GM20000 (cell line): ENCODE measurements at regions not wholly inside any gene's neighbourhood (a gene's known extent, or its start where the extent isn't known, plus 50 kb on each side); places are given as distances from the start of the nearest gene placed in this dataset.

Source experiments
- DNase-seq: peaks from one replicate; pipeline ENCODE4 v3.0.0; 2012; ENCODE audit warnings: low spot score
- TF ChIP-seq, protein P1 (sequence below): IDR thresholded peaks from 2 replicates; pipeline ENCODE4 v1.5.1; 2012; ENCODE audit warnings: mild to moderate bottlenecking, control low read depth; ENCODE audit errors: extremely low read depth, missing control alignments

DNA sequence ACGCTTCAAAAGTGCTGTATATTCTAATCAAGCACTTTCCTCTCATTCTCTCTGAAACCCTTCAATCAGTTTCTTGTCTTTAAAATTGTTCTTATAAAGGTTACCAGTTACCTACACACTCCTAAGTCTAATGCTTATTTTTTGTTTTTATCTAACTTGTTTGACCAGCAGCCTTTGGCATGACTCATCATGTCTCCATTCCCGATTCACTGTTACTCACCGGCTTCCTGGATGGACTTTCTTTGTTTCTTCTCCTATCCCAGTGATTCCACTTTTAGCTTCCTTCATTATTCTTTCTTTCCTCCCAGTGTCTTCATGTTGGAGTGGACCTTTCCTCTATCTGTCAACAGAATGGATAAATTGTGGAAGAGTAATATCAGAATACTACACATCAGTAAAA, 368.6 kb upstream of the CCDC196 start:
- DNase-seq, result no peak
- TF ChIP-seq, protein P1, sequence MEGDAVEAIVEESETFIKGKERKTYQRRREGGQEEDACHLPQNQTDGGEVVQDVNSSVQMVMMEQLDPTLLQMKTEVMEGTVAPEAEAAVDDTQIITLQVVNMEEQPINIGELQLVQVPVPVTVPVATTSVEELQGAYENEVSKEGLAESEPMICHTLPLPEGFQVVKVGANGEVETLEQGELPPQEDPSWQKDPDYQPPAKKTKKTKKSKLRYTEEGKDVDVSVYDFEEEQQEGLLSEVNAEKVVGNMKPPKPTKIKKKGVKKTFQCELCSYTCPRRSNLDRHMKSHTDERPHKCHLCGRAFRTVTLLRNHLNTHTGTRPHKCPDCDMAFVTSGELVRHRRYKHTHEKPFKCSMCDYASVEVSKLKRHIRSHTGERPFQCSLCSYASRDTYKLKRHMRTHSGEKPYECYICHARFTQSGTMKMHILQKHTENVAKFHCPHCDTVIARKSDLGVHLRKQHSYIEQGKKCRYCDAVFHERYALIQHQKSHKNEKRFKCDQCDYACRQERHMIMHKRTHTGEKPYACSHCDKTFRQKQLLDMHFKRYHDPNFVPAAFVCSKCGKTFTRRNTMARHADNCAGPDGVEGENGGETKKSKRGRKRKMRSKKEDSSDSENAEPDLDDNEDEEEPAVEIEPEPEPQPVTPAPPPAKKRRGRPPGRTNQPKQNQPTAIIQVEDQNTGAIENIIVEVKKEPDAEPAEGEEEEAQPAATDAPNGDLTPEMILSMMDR, result no peak

DNA sequence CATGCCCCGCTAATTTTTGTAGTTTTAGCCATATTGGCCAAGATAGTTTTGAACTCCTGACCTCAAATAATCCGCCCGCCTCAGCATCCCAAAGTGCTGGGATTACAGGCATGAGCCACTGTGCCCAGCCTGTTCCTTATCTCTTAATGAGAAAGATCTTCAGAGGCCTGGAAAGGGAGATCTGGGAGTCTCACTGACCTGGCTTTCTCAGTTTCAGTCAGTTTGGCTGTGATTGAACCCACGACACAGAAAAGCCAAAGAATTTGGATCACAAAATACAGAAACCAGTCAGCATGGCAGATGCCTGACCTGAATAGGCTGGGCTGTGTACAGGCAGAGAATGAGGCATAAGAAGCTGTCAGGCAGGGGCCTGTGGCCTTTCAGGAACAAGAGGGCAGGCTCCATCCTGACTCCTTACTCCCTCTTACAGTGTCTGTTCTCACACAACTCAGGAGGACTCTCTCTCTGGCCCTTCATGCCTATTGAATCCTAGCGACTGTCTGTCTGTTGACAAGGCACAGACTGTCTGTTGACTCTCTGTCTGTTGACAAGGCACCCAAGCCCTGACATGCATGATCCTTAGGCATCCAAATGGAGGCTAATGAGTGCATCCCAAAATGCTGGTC, 366.5 kb upstream of the CCDC196 start:
- no peak for DNase-seq
- TF ChIP-seq, protein P1, result no peak

DNA sequence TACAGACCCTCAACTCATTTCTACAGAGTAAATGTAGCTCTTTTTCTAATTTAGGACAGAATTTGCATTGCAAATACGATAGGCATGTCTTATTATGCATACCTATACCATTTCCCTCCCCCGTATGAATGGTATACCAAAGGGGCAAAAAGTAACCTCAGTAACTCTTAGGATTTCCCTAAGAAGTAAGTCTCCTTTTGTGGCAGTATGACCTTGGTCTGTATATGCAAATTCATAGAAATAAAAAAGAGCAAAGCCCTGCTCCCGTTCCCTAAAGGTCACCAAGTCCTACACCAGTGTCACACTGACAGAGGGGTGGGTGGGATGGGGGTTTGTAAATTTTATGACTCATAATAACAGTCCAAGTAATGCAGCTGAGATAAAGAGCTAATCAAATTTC, 365.8 kb upstream of the CCDC196 start:
- no peak for DNase-seq

DNA sequence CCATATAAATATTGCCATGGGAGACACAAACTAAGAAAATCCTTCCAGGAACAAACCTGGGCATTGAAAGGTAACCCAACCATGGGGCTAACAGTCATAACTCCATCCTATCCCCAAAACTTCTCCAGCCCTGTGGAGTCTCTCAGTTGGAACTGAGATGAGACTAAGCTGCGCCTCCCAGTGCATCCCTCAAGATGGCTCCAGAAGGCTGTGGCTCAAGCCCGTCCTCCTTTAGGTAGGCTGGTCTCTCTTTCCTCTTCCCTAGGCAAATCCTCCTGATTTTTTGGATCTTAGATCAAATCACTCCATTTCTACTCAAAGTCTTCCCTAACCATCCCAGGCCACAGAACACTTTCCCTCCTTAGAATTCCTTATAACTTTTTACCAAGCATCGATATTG, 364.3 kb upstream of the CCDC196 start:
- TF ChIP-seq, protein P1, result no peak
- DNase-seq, result no peak

More for the DNA sequence above, 365.8 kb upstream of the CCDC196 start:
- TF ChIP-seq, protein P1, result no peak

DNA sequence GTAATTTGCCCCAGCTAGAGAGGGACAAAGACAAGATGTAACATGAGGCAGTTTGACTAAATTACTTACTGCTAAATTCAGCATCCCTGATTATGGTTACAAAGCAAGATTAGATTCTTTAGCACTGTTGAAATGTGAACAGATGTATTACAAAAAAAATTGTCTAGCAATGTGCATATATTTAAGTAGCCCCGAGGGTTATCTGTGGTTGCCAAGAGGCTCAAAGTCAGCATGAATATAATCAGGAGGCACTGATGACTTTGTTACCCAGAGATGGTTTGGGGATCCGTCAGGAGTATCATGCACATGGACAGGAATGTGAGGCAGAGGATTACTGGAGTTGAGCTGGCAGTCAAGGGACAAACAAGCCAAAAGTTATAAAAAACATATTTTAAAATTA, 356.9 kb upstream of the CCDC196 start:
- no peak for DNase-seq
- TF ChIP-seq, protein P1, result no peak

DNA sequence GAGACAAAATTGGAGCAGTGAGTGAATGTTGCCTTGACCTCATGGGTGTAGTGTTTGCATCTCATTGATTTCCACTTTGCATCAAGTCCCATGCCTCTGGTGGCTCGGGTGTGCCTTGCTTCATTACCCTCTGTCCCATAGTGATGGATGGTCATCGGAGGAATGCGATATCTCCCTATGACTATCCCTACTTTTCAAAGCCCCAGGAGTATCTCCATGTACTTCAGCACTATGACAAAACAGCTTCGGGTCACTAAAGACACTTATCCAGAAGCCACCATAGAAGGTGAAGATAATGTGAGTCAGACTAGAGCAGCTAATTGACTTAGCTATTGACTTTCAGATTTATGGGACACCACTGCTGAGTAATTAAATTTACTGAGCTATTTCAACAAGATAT, 355.1 kb upstream of the CCDC196 start:
- TF ChIP-seq, protein P1, result no peak
- DNase-seq, result no peak

DNA sequence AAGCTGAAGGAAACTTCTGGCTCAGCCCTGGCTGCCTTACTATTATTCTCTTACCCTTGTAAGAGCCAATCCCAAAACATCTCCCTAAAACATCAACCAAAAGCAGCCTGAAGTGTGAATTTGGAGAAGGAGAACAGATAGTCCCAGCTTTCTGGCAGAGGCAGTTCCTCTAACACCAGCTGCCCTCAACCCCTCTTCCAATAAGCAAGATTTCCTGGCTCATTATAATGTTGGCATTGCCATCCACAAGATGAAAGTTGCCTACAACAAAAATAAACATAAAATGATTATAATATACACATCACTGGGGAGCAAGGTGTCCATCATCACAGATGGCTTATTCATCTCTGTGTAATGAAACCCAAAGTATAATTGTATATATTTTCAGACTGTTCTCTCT, 352.5 kb upstream of the CCDC196 start:
- no peak for DNase-seq
- TF ChIP-seq, protein P1, result no peak
